ENCODE measurements at regions not wholly inside any gene's neighbourhood (a gene's known extent, or its start where the extent isn't known, plus 50 kb on each side); places are given as distances from the start of the nearest gene placed in this dataset.

DNA sequence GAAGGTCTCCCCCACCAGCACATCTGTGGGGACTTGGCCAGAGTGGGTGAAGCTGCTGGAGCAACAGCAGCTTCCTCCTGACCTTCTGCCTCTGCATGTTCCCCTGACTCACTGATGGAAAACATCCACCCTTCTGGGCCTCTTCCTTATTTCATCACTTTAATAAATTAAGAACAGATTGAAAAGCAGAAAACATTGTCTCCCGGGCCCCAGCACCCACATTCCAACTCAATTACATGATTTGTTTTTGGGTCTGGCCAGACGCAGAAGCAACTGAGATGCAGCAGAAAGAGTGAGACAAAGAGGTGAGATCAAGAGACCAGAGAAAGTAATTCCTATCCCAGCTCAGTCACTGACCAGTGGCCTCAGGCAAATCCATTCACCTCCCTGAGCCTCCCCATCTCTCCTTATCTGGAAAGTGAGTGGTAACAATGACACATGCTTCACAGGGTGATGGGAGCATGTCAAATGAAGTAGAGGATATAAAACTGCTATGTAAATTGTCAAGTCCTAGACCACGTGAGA is 157.1 kb downstream of the ELAVL4 start:
- Mint-ChIP-seq H3K27me3 (ENCODE audit: low read depth) (no peaks in the 10 kb centered on the region), H3K36me3 (ENCODE audit: low read depth) (no peaks in the 10 kb centered on the region)
- TF ChIP-seq, protein P1, sequence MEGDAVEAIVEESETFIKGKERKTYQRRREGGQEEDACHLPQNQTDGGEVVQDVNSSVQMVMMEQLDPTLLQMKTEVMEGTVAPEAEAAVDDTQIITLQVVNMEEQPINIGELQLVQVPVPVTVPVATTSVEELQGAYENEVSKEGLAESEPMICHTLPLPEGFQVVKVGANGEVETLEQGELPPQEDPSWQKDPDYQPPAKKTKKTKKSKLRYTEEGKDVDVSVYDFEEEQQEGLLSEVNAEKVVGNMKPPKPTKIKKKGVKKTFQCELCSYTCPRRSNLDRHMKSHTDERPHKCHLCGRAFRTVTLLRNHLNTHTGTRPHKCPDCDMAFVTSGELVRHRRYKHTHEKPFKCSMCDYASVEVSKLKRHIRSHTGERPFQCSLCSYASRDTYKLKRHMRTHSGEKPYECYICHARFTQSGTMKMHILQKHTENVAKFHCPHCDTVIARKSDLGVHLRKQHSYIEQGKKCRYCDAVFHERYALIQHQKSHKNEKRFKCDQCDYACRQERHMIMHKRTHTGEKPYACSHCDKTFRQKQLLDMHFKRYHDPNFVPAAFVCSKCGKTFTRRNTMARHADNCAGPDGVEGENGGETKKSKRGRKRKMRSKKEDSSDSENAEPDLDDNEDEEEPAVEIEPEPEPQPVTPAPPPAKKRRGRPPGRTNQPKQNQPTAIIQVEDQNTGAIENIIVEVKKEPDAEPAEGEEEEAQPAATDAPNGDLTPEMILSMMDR (conservative IDR thresholded peaks at IDR 0.05), result no peak

DNA sequence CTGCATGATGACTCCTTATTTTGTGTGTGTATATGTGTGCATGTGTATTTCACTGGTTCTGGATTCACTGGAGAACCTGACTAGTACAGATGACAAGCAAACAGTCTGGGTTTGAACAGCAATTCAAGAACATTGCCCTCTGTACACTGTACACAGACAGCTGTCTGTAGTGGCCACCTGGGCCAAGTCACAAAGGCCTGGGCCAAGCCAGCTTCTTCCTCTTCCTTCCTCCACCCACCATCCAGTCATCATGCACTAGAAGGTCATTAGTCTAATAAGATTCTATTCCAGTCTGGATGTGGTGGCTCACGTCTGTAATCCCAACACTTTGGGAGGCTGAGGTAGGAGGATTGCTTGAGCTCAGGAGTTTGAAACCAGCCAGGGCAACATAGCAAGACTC is 155.9 kb downstream of the ELAVL4 start:
- TF ChIP-seq, protein P1 (conservative IDR thresholded peaks at IDR 0.05), result no peak
- H3K27ac Mint-ChIP-seq (ENCODE audit: unreplicated experiment), result no peak overlapping the region
- H3K9me3 Mint-ChIP-seq, result peaks cover 10% of the 10 kb centered on the region
- H3K4me3 Mint-ChIP-seq, result no peak overlapping the region
- no peak for DNase-seq (ENCODE audit: low read depth, low spot score)
- H3K36me3 Mint-ChIP-seq (ENCODE audit: low read depth), result no peaks in the 10 kb centered on the region
- no peaks in the 10 kb centered on the region for H3K4me1 Mint-ChIP-seq
- no peaks in the 10 kb centered on the region for H3K27me3 Mint-ChIP-seq (ENCODE audit: low read depth)

More for the DNA sequence above, 157.1 kb downstream of the ELAVL4 start:
- DNase-seq (ENCODE audit: low read depth, low spot score), result no peak
- no peak overlapping the region for H3K4me3 Mint-ChIP-seq
- H3K9me3 Mint-ChIP-seq, result peaks cover 10% of the 10 kb centered on the region
- H3K4me1 Mint-ChIP-seq, result no peaks in the 10 kb centered on the region
- H3K27ac Mint-ChIP-seq (ENCODE audit: unreplicated experiment), result no peak overlapping the region

DNA sequence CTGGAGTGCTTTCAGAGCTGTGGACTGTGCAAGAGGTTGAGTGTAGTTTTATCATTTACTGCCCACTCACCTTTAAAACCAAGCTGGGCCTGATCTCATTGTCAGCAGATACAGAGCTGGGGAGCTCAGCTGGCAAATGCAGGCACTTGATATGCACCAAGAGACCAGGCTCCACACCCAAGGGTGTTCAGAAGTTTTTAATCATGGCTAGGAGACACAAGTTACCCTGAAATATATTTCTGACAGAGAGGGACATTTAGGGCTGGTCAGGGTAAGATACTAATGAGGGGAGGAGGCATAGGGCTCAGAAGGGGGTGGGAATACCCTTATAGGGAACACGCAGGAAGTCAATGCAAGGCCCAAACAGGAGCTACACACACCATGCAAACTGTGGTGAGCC is 153.7 kb downstream of the ELAVL4 start:
- Mint-ChIP-seq H3K4me1 (no peaks in the 10 kb centered on the region), H3K36me3 (ENCODE audit: low read depth) (no peaks in the 10 kb centered on the region), H3K27ac (ENCODE audit: unreplicated experiment) (no peak overlapping the region), H3K9me3 (peaks cover 18% of the 10 kb centered on the region), H3K27me3 (ENCODE audit: low read depth) (no peaks in the 10 kb centered on the region), H3K4me3 (no peak overlapping the region)
- TF ChIP-seq, protein P1 (conservative IDR thresholded peaks at IDR 0.05), result no peak
- no peak for DNase-seq (ENCODE audit: low read depth, low spot score)

DNA sequence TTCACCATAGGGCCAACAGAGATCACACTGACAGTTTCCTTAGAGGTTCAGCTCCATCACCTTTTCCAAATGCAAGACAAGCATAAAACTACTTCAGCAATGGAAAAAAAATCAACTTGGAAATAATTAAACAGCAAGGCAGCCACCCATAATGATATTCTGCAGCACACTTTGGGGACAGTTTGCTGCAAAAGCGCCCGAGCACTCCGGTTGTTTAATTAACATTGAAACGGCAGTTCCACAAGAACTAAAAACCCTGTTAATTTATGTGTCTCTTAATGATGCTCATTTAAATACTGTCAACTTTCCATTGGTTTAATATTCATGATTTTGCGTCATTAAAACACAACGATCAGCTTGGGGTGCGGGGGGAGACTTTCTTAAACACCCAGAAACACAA is 153.2 kb downstream of the ELAVL4 start:
- Mint-ChIP-seq H3K4me3 (no peak overlapping the region), H3K4me1 (no peaks in the 10 kb centered on the region), H3K9me3 (peaks cover 18% of the 10 kb centered on the region), H3K36me3 (ENCODE audit: low read depth) (no peaks in the 10 kb centered on the region), H3K27ac (ENCODE audit: unreplicated experiment) (no peak overlapping the region), H3K27me3 (ENCODE audit: low read depth) (no peaks in the 10 kb centered on the region)
- TF ChIP-seq, protein P1 (conservative IDR thresholded peaks at IDR 0.05), result no peak
- no peak for DNase-seq (ENCODE audit: low read depth, low spot score)

DNA sequence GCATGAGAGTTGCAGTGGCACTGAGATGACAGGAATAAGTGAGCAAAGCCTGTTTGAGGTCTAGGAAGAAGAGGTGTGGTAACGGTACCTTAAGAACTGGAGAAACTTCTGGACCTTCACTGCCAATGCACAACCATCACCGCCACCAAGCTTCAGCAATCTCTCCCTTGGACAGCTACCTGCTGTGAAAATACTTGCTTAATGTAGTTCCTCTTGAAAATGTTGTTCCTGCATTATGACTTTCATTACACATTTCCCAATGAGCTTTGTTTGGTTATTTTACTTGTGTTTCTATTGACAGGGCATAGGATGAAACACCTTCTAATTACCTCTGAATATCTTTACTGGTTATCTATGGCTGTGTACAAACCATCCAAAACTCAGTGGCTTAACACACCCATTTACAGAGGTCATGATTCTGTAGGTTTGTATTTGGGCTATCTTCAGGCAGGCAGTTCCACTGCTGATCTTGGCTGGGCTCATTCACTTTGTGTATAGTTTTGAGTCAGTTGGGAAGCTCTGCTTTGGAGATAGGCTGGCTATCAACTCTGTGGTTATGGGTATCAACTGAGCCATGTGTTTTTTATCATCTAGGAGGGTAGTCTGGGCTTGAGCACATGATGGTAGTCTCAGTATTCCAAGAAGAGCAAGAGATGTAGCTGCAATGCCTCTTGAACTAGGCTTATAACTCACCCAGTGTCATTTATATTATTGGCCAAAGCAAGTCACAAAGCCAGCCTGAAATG is 149.4 kb downstream of the ELAVL4 start:
- no peaks in the 10 kb centered on the region for H3K27me3 Mint-ChIP-seq (ENCODE audit: low read depth)
- DNase-seq (ENCODE audit: low read depth, low spot score), result no peak
- H3K27ac Mint-ChIP-seq (ENCODE audit: unreplicated experiment), result no peak overlapping the region
- H3K36me3 Mint-ChIP-seq (ENCODE audit: low read depth), result no peaks in the 10 kb centered on the region
- H3K4me3 Mint-ChIP-seq, result no peak overlapping the region
- no peaks in the 10 kb centered on the region for H3K4me1 Mint-ChIP-seq
- H3K9me3 Mint-ChIP-seq, result peaks cover 21% of the 10 kb centered on the region
- TF ChIP-seq, protein P1 (conservative IDR thresholded peaks at IDR 0.05), result no peak

All from neural crest cell (in vitro differentiated cells).